HG03280 (cell line): ENCODE measurements at regions not wholly inside any gene's neighbourhood (a gene's known extent, or its start where the extent isn't known, plus 50 kb on each side); places are given as distances from the start of the nearest gene placed in this dataset.

Experiments used
- ATAC-seq: cut with Tn5 transposase; IDR thresholded peaks from one replicate; pipeline ENCODE4 v1.9.1; 2021; ENCODE audit warnings: mild to moderate bottlenecking, moderate library complexity; ENCODE audit not compliant: unreplicated experiment

- ATAC-seq = no peak
These were observed 148.2 kb upstream of the MLN start for GRCh38 chr6:33952016-33952415.

GRCh38 chr6:33950891-33951889, 147.4 kb upstream of the MLN start:
- ATAC-seq = no peak

- no peak for ATAC-seq
These were observed 146.7 kb upstream of the MLN start for GRCh38 chr6:33950472-33950881.

- no peak for ATAC-seq
These were observed 146.2 kb upstream of the MLN start for GRCh38 chr6:33949877-33950435.

- no peak for ATAC-seq
These were observed 145.3 kb upstream of the MLN start for GRCh38 chr6:33949111-33949510.

GRCh38 chr6:33947916-33948594, 144.3 kb upstream of the MLN start:
- ATAC-seq = no peak

GRCh38 chr6:33947047-33947446, 143.2 kb upstream of the MLN start:
- ATAC-seq = no peak

GRCh38 chr6:33945931-33946330, 142.1 kb upstream of the MLN start:
- no peak for ATAC-seq

- ATAC-seq = no peak
These were observed 141.0 kb upstream of the MLN start for GRCh38 chr6:33944686-33945411.

- ATAC-seq = no peak
These were observed 133.1 kb upstream of the MLN start for GRCh38 chr6:33936886-33937285.

GRCh38 chr6:33935439-33936080, 131.8 kb upstream of the MLN start:
- ATAC-seq = no peak

- no peak for ATAC-seq
These were observed 131.0 kb upstream of the MLN start for GRCh38 chr6:33934731-33935270.

- ATAC-seq = no peak
These were observed 129.3 kb upstream of the MLN start for GRCh38 chr6:33933101-33933500.

GRCh38 chr6:33931799-33932198, 128.0 kb upstream of the MLN start:
- ATAC-seq = no peak

GRCh38 chr6:33929575-33930288, 125.9 kb upstream of the MLN start:
- ATAC-seq = no peak

GRCh38 chr6:33927616-33928015, 123.8 kb upstream of the MLN start:
- no peak for ATAC-seq

- no peak for ATAC-seq
These were observed 123.3 kb upstream of the MLN start for GRCh38 chr6:33927112-33927511.

- ATAC-seq = no peak
These were observed 122.6 kb upstream of the MLN start for GRCh38 chr6:33926451-33926850.

- ATAC-seq = no peak
These were observed 122.1 kb upstream of the MLN start for GRCh38 chr6:33925936-33926335.

GRCh38 chr6:33925210-33925609, 121.4 kb upstream of the MLN start:
- no peak for ATAC-seq
